Thyroid gland (tissue), 4 donors: ENCODE measurements at regions not wholly inside any gene's neighbourhood (a gene's known extent, or its start where the extent isn't known, plus 50 kb on each side); places are given as distances from the start of the nearest gene placed in this dataset.

Source experiments
- POLR2A ChIP-seq, 2 donors: fragments of 450-650 bp; IDR thresholded peaks; one replicate each; pipeline ENCODE4 v1.6.1; 2017; ENCODE audit warnings: antibody characterized with exemption in 2 of 2, mild to moderate bottlenecking in 2 of 2, moderate library complexity in 1 of 2
- TF ChIP-seq, protein P1 (sequence below), 6 experiments: fragments of 200-600 bp in 3 of 6; fragments of 450-650 bp in 3 of 6; sonication (generic) in 3 of 6; IDR thresholded peaks; one replicate each; pipeline ENCODE4 v1.5.1; 2016 to 2019; ENCODE audit warnings: antibody characterized with exemption in 6 of 6, mild to moderate bottlenecking in 2 of 6, inconsistent platforms in 1 of 6, moderate library complexity in 1 of 6

DNA sequence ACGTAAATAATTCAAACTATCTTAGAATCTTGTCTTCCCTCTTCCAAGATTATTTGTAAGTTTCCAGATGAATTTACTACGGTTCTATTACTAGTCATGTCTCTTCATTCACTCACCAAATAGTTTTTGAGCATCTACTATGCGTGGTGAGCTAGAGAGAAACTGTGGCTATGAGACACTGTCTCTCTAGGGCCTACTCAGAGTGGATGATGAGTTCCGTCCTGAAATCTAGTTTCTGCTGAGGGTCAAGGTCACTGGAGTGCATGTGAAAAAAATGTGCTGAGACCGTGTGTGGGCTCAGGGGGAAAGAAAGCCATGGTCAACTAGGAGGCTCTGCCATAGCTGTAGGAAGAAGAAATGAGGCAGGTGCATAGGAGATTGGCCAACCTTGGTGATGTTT is 320.2 kb upstream of the GATB start:
- TF ChIP-seq, protein P1, sequence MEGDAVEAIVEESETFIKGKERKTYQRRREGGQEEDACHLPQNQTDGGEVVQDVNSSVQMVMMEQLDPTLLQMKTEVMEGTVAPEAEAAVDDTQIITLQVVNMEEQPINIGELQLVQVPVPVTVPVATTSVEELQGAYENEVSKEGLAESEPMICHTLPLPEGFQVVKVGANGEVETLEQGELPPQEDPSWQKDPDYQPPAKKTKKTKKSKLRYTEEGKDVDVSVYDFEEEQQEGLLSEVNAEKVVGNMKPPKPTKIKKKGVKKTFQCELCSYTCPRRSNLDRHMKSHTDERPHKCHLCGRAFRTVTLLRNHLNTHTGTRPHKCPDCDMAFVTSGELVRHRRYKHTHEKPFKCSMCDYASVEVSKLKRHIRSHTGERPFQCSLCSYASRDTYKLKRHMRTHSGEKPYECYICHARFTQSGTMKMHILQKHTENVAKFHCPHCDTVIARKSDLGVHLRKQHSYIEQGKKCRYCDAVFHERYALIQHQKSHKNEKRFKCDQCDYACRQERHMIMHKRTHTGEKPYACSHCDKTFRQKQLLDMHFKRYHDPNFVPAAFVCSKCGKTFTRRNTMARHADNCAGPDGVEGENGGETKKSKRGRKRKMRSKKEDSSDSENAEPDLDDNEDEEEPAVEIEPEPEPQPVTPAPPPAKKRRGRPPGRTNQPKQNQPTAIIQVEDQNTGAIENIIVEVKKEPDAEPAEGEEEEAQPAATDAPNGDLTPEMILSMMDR (IDR thresholded peaks at IDR 0.05): no peak
- TF ChIP-seq POLR2A (IDR thresholded peaks at IDR 0.05): no peak
